ENCODE measurements at regions not wholly inside any gene's neighbourhood (a gene's known extent, or its start where the extent isn't known, plus 50 kb on each side); places are given as distances from the start of the nearest gene placed in this dataset.

DNA sequence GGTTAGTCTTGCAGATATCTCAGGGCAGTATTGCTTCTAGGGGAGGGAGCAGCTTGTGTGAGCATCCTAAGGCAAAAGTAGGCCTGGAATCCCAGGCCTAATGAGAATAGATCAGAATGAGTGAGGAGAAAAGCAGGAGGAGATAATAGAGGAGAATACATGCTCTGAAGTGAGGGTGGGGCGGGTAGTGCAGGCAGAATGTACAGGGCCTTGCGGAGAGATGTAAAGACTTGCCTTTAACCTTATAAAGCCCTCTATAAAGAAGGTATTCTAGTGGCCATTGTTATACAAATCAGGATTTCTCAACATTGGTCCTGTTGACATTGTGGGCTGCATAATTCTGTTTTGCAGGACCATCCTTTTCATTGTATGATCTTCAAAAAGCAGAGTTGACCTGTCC lies 855.3 kb downstream of the PCDH7 start:
- no peak overlapping the region for H3K4ac ChIP-seq (ENCODE audit: low read depth, low read length)
- H3K79me1 ChIP-seq (ENCODE audit: insufficient read depth, low read depth, low read length, poor library complexity, severe bottlenecking): no peaks in the 10 kb centered on the region
- no peaks in the 10 kb centered on the region for H3K27me3 ChIP-seq (ENCODE audit: insufficient read depth, low read length)
- H3K9ac ChIP-seq (ENCODE audit: extremely low read depth, insufficient read length, low read length): no peak overlapping the region
- H2BK12ac ChIP-seq (ENCODE audit: insufficient read length, low read depth, low read length): no peak overlapping the region
- H4K91ac ChIP-seq (ENCODE audit: insufficient read length, low read depth, low read length): no peak overlapping the region
- no CpG with 5 or more reads among the region's 2 CpGs for WGBS (ENCODE audit: extremely low coverage, insufficient read length, low lambda C conversion rate)
- H2BK5ac ChIP-seq (ENCODE audit: insufficient read length, low read length): no peak overlapping the region
- no peak overlapping the region for H3K27ac ChIP-seq (ENCODE audit: insufficient read length, low read depth, low read length)
- H3K23me2 ChIP-seq (ENCODE audit: insufficient read length, low read depth, low read length, poor library complexity, severe bottlenecking): no peaks in the 10 kb centered on the region
- Mint-ChIP-seq H3K4me3 (no peak overlapping the region; a peak in 1 of 5 replicates), H3K36me3 (ENCODE audit: insufficient read depth in 1 of 3, low read depth in 3 of 3) (no peaks in the 10 kb centered on the region), H3K4me1 (peaks cover 13 to 18% of the 10 kb centered on the region in 2 experiments), H3K27me3 (ENCODE audit: low read depth) (no peaks in the 10 kb centered on the region), H3K27ac (peak overlapping the region in 1 of 3 experiments; percentile 81; a peak in 3 of 7 replicates), H3K9me3 (no peaks in the 10 kb centered on the region)
- no peak overlapping the region for H2BK15ac ChIP-seq (ENCODE audit: low read depth, low read length)
- H4K20me1 ChIP-seq (ENCODE audit: control insufficient read depth, insufficient read depth, insufficient read length): no peaks in the 10 kb centered on the region
- DNase-seq: no peak
- TF ChIP-seq, protein P1, sequence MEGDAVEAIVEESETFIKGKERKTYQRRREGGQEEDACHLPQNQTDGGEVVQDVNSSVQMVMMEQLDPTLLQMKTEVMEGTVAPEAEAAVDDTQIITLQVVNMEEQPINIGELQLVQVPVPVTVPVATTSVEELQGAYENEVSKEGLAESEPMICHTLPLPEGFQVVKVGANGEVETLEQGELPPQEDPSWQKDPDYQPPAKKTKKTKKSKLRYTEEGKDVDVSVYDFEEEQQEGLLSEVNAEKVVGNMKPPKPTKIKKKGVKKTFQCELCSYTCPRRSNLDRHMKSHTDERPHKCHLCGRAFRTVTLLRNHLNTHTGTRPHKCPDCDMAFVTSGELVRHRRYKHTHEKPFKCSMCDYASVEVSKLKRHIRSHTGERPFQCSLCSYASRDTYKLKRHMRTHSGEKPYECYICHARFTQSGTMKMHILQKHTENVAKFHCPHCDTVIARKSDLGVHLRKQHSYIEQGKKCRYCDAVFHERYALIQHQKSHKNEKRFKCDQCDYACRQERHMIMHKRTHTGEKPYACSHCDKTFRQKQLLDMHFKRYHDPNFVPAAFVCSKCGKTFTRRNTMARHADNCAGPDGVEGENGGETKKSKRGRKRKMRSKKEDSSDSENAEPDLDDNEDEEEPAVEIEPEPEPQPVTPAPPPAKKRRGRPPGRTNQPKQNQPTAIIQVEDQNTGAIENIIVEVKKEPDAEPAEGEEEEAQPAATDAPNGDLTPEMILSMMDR (conservative IDR thresholded peaks at IDR 0.05): no peak
- H3K4me1 ChIP-seq (ENCODE audit: insufficient read depth, low read length): 0 out of 2 replicates have a peak, but pooled peaks cover 3% of the 10 kb centered on the region
- H3K56ac ChIP-seq (ENCODE audit: insufficient read length, low read depth, low read length): no peak overlapping the region
- no peak overlapping the region for H2AK5ac ChIP-seq (ENCODE audit: insufficient read length, low read length)
- H2BK20ac ChIP-seq (ENCODE audit: low read depth, low read length, poor library complexity, severe bottlenecking): no peak overlapping the region
- H3K79me2 ChIP-seq (ENCODE audit: insufficient read depth, low read length): no peaks in the 10 kb centered on the region
- no peak overlapping the region for H4K5ac ChIP-seq (ENCODE audit: insufficient read length, low read depth, low read length)
- H3T11ph ChIP-seq (ENCODE audit: low read length): no peak overlapping the region
- no peak overlapping the region for H3K4me2 ChIP-seq (ENCODE audit: insufficient read depth, insufficient read length, low read length)
- H3K18ac ChIP-seq (ENCODE audit: insufficient read length, low read depth, low read length): no peak overlapping the region
- H4K8ac ChIP-seq (replicated peaks; ENCODE audit: insufficient read length, low read depth, low read length): no peak overlapping the region
- no peak overlapping the region for H2BK120ac ChIP-seq (ENCODE audit: low read depth, low read length, poor library complexity, severe bottlenecking)
- H3K9me3 ChIP-seq (ENCODE audit: control insufficient read depth, low read depth, low read length): no peaks in the 10 kb centered on the region
- H2AFZ ChIP-seq (ENCODE audit: low read length): no peak overlapping the region
- no peak overlapping the region for H3K14ac ChIP-seq (ENCODE audit: insufficient read depth, low read length)
- no peak overlapping the region for H3K23ac ChIP-seq (ENCODE audit: insufficient read length, low read depth, low read length)

Measured in H9 (cell line).